ENCODE measurements at regions not wholly inside any gene's neighbourhood (a gene's known extent, or its start where the extent isn't known, plus 50 kb on each side); places are given as distances from the start of the nearest gene placed in this dataset.
"Not testable (repeated sequence)": the region's sequence is repeated elsewhere in the genome, so short reads cannot be mapped to it uniquely, and the experiment has no call there.

DNA sequence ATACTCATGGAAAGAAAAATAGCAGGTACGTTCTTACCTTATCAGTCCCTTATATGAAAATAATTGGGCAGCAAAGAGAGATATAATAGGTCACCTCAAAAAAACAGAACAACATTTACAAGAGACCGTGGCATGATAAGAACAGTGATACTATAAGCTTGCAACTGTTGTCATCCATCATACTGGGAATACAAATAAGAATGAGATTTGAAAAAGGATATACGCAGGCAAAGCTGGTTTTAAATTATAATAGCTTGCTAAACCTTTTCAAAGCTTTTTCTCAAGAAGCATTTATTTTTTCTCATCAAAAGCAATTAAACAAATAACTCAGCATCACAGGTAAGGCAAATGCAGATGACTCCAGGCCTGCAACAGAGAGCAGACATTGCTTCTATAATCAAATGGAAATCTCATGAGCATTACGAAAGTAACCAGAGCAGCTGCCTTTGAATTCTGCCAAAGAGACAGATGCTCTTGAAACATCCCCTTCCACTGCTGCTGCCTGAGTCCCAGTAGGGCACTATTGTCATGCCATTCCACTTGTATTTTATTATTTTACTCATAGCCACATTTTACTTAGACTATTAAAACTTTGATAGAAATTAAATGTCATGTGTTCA, 620.6 kb upstream of the GNPDA2 start:
- DNase-seq = no peak

DNA sequence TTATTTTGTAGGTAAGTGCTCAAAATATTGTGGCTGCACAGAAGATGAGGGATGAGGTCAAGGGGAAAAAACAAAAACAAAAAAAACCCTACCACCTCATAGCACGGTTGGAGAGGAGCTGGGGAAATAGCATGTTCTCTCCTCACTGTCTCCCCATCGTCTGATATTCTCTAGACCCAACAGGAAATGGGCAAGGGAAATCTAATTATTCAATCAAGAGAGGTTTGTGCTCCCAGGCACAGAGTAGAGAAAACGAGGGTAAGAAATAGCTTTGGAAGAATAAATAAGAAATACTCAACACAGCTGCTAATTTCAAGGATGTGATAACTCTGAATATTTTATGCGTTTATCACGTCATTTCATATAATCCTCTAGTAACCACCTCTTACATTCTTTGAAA, 619.2 kb upstream of the GNPDA2 start:
- no peak for DNase-seq

DNA sequence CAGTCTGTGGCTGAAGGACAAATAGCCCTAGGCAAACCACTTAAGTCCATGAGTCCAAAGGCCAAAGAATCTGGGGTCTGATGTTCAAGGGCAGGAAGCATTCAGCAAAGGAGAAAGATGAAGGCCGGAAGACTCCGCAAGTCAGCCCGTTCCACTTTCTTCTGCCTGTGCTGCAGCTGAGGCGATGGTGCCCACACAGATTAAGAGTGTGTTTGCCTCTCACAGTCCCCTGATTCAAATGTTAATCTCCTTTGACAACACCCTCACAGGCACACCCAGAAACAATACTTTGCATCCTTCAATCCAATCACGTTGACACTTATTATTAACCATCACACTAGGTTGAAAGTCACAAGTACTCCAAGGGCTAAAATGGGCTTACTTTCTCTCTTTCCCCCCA, 605.4 kb upstream of the GNPDA2 start:
- no peak for DNase-seq

DNA sequence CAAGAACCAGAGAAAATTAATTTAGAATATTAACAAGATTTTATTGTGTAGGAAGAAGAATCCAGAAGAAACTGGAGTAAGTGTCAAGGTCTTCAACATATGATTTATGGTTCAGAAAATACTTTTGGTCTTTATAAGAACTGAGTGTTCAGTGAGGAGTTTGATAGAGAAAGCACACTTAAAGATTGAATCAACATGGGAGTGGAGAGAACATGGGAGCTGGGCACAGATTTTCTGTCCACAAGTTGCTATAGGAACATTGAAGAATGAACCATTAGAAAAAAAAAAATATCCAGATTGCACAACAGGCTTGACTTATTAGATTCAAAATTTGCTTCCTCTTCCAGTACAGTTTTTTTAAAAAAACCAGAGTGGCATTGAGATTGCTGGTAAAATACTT, 601.2 kb upstream of the GNPDA2 start:
- DNase-seq = no peak

DNA sequence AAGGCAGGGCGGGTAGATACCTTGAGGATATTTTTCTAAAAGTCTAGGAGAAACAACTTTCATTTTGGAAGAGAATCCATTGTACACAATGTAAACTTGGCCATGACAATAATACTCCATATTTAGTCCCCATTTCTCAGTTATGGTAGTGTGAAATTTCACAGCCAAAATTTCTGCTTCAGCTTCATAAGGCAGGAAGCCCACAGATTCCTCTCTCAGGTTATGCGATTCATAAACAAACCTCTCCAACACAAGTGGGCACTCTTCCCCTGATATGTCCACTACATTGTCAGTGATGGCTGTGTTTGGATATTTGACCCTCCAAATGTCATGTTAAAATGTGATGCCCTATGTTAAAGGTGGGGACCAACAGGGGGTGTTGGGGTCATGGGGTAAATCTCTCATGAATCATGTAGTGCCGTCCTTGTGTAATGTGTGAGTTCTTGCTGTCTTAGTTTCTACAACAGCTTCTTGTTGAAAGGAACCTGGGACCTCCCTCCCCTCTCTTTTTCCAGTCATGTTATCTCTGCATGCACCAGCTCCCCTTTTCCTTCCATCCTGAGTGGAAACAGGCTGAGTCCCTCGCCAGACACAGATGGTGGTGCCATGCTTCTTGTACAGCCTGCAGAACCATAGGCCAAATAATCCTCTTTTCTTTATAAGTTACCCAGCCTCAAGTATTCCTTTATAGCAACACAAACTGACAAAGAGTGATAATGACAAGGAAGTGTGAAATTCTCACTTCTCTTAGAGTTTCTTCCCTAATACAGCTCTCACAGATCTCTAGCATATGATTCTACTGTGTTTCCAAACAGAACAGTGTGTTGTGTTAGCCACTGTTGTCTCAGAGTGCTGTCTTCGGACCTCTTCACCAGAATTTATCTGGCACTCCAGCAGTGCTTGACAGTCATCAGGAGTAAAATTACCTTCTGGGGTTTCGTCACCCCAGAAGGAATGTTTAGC, 598.4 kb upstream of the GNPDA2 start:
- DNase-seq = no peak

DNA sequence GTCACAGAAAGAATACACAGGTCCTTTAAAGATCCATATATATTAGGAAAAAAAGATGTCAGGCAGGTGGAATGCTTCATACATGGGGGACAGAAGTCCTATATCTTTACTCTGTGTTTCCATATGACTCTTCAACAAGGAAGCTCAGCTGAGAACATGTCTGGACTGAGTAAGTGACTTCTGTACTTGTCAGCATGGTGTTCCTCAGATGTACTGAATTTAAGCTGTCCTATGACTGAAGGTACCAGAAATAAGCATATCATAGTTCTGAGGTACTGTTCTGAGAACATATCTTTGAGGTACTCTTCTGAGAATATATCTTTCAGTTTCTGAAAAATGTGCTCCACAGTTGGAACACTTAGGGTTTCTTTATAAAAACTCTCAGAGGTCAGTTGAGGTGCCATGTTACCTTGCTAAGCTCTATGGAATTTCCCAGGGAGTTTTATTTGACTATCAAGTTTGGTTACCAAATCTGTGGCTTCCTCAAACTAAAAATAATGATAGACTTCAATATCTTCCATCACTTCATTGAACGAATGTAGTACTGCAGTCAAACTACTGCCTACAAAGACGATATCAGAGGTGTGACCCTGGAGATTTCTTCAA, 597.2 kb upstream of the GNPDA2 start:
- DNase-seq = no peak

DNA sequence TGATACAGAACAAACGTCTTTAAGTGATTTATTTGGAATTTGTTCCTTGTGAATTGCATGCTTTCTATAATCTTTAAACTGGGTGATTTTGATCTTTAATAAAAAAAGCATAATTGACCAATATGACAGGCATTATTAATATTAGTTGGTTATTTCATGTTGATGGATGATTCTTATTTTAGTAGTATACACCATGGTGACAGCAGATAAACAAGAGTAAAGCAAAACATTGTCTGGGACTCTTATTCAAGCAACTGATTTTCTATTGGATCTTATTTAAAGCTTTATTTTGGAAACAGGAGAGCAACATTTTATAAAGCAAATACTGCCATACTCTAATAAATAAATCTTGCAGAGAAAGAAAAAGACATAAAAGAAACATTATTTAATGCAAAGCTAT, 591.4 kb upstream of the GNPDA2 start:
- DNase-seq = no peak

DNA sequence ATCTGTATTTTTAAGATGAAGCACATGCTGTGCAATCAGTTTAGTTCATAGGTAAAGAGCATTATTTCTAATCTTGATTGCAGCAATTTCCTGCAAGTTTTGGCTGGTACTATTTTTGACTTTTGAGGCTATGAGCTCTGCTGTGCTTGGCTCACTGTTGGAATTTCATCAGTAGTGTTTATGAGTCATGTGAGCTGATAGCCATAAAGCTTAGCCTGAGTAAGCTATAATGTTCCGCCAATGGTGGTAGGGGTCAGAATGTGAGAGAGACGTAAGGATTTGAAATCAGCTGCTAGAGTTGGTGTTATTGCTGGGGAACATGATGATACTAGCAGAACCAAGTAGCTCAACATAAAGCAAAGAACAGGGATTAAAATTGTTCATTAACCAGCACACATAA, 590.9 kb upstream of the GNPDA2 start:
- DNase-seq = no peak

DNA sequence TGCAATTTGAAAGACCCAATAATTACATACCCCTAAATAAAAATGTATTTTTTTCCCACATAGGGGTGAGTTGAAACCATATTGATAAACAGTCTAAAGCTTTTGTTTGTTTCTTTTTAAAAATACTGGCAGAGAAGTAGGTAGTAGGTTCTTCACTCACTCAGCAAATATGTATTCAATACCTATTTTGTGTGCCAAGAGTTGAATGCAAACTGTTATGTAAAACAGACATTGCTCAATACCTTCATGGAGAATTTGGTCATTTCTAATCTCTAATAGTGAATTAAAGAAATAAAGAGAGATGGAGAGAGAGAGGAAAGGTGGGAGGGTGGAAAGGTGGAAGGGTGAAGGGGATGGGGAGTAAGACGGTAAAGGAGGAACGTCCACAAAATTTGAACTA, 589.9 kb upstream of the GNPDA2 start:
- DNase-seq = no peak

DNA sequence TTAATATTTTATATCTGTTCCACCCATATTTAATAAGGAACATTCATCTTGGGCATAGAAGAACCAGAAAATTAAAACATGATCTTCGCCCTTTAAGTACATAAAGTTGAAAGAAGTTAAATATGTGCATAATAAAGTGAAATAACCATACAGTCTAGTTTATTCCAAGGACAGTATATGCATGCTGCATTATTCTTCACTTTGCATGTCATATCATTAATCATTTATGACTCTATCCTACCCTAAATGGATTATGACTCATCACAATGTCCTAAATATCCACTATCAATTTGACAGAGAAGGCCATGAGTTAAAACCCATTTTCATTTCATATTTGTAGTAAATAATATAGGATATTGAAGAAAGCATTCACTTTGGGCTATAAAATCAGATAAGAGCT, 576.5 kb upstream of the GNPDA2 start:
- no peak for DNase-seq

DNA sequence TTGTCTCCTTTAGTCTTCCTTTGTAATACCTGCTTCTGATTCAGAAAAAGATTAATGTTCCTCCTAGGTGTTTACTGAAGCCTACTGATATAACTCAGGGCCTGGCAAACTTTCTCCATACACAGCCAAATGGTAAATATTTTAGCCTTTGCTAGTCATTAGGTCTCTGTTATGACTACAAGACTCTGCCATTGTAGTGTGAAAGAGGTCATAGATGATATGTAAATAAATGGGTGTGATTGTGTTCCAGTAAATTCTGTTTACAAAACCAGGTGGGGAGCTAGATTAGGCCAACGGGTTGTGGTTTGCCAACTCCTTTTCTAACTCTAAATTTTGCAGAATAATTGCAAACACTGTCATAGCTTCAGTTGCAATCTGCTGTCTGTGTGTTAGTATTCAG, 568.1 kb upstream of the GNPDA2 start:
- DNase-seq = no peak

DNA sequence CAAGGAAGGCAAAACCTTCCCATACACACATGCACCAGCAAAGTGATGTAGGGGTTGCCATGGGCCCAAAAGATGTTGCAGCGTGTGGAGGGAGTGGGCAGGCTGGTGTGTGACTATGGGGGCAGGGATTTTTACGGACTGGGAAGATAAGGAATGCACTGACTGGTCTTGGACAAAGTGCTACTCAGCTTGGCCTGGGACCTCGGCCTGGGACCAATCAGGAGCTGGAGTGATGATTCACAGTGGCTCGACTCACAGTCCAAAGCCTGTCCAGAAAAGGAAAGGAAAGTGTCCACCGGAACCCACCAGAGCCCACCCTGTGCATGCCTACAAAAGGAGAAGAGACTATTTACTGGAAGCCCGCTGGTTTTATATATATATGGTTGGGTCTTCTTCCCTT, 567.0 kb upstream of the GNPDA2 start:
- no peak for DNase-seq

DNA sequence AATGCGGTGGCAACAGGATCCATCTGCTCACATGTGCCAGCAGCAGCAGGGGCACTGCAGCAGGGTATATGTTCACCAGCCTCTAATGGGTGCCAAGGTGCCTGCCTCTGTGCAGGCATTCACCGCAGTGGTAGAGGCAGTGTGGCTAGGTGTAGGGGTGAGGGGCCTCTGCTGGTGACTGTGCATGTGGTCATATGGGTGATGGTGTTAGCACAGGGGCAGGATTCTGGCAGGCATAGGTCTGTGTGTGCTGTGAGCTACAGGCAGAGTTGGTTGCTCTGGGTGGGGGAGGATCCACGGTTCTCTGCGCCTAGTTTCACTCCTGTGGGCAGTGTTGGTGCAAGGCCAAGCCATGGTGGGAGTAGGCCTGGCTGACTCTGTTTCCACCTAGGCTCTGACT, 566.5 kb upstream of the GNPDA2 start:
- no peak for DNase-seq

DNA sequence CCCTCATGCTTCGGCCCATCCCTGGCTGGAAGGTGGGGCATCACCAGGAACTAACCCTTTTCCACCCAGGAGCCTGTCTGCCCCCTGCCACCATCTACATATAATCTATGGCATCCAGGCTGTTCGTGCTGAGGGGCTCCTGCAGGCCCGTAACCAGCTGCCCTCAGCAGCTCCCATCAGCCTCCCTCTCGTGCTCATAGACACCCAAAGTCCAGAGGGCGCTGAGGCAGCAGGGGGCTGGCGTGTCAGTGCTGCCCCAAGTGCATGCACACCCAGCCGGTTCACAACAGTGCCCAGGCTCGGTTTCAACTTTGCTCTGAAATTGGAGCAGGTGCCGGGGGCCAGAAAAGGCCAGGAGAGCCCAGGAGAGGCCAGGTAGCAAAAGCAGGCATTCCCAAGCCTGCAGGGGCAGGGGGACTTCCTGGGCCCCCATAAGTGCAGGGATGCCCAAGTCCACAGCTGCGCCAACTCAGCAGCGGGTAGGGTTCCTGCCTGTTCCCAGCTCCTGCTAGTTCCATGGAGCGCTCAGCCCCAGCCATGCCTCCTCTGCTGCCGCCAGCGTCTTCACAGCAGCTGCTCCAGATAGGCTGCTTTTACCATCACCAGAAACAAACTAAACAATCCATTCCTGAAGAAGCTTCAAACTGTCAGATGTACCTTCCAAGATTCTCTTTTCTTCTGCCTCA, 558.2 kb upstream of the GNPDA2 start:
- DNase-seq = no peak

DNA sequence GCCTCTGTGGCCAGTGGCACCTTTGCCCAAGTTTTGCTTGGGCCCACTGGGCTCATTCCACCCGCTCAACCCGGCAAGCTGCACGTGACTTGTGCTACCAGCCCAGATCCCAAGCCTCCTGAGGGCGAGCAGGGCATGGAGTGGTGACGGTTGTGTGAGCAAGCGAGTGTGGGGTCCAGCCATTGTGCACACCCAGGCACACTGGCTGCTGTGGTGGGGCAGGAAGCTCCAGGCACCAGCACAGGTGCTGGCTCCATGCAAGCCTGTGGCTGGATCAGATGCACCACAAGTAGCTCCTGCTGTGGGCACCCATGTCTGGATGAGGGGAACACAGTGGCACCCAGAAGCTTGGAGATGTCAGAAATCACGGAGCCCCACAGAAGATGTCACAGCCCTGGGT, 557.0 kb upstream of the GNPDA2 start:
- DNase-seq = no peak

DNA sequence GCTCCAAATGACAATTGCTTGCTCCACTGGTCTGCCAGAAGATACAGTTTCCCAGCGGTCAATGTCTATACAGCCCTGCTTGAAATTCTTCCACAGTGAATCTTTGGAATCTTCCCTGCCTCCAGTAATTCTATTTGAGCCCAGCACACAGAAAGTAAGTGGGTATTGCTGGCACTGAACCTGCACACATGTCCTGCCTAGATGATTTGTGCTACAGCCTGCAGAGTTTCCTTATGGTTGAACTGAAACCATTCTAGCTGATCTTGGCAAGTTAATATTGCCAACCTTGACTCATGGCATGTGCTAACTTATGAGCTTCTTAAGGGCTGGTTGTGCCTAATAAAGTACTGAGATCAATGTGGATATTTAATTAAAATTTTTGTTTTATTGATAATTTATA, 553.8 kb upstream of the GNPDA2 start:
- DNase-seq = no peak

DNA sequence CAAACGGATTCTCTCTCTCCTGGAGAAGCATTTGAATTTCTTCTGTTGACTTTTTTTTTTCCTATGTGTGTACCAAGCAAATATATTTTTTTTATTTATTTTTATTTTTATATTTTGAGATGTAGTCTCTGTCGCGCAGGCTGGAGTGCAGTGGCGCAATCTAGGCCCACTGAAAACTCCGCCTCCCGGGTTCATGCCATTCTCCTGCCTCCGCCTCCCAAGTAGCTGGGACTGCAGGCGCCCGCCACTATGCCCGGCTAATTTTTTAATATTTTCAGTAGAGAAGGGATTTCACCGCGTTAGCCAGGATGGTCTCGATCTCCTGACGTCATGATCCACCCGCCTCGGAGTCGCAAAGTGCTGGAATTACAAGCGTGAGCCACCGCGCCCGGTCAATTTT, 549.5 kb upstream of the GNPDA2 start:
- DNase-seq = no peak

DNA sequence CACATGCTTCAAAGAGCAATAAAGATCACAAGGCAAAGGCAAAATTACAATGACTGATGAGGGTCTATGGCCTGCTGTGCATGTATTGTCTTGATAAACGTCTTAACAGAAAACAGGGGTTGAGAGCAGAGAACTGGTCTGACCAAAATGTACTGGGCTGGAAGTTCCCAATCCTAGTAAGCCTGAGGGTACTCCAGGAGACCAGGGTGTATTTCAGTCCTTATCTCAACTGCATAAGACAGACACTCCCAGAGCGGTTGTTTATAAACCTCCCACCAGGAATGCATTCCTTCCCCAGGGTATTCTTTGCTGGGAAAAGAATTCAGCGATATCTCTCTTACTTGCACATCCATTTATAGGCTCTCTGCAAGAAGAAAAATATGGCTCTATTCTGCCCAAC, 521.8 kb upstream of the GNPDA2 start:
- DNase-seq = not testable (repeated sequence)

DNA sequence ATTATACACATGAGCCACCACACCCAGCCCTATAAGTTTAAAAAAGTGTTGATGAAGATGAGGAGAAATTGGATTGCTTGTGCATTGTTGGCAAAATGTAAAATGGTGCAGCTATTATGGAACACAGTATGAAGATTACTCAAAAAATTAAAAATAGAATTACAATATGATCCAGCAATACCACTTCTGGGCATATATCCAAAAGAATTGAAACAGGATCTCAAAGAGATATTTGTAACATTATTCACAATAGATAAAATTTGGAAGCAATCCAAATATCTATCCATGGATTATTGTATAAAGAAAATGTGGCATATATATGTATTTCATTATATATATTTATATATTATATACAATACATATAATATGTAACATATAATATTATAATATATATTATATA, 515.6 kb upstream of the GNPDA2 start:
- no peak for DNase-seq

DNA sequence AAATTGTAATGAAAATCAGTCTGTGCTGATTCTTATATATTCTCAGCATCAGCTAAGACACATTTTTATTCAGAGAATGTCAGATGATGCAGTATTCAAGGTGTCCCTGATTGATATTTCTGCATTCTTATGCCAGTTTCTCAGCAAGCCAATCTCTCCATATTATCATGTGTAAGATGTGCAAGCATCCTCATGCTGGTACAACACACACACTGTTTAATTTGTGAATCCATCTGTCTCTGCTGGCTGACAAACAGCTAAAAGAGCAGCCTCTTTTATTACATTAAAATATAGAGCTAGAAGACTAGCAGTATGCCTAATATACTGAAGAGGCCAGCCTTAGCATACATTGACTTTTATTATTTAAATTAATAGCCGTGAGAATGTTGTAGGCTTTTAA, 502.9 kb upstream of the GNPDA2 start:
- no peak for DNase-seq

DNA sequence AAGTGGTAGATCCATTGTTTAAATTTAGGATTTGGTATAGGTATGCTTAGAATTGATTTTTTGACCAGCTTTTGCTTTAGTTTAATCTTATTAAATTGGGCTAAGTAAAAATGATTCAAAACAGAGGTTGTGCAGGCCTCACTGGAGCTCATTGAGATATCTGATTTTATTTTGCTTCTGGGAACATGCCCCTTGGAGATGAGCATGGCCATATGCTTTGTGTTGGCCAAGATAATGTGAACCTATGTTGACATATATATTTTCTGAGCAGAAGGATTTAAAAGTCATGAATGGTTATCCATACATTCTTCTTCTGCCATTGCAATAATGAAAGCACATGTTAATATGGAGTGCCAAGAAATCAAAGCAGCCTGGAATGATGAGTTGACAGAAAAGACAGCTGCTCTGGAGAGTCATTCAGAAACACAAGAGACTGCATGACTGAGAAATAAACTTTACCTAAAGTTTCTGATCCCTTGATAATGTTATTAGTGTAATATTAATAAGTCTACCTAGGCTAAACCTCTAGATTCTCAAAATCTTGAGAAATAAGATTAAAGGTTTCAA, 489.7 kb upstream of the GNPDA2 start:
- DNase-seq = no peak

DNA sequence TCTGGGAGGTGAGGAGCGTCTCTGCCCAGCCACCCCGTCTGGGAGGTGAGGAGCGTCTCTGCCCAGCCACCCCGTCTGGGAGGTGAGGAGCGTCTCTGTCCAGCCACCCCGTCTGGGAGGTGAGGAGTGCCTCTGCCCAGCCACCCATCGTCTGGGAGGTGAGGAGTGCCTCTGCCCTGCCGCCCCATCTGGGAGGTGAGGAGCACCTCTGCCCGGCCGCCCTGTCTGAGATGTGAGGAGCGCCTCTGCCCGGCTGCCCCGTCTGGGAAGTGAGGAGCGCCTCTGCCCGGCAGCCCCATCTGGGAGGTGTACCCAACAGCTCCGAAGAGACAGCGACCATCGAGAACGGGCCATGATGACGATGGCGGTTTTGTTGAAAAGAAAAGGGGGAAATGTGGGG, 482.1 kb upstream of the GNPDA2 start:
- DNase-seq = not testable (repeated sequence)

DNA sequence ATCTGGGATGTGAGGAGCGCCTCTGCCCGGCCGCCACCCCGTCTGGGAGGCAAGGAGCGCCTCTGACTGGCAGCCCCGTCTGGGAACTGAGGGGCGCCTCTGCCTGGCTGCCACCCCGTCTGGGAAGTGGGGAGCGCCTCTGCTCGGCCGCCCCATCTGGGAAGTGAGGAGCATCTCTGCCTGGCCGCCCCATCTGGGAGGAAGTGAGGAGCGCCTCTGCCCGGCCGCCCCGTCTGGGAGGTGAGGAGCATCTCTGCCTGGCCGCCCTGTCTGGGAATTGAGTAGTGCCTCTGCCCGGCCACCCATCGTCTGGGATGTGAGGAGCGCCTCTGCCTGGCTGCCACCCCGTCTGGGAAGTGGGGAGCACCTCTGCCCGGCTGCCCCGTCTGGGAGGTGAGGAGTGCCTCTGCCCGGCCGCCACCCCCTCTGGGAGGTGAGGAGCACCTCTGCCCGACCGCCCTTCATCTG, 481.5 kb upstream of the GNPDA2 start:
- not testable (repeated sequence) for DNase-seq
